K562 (cell line): ENCODE measurements at regions not wholly inside any gene's neighbourhood (a gene's known extent, or its start where the extent isn't known, plus 50 kb on each side); places are given as distances from the start of the nearest gene placed in this dataset.

Experiments used
- POLR2A ChIP-seq: fragments of 450-650 bp; conservative IDR thresholded peaks from 2 replicates; pipeline ENCODE4 v1.6.1; 2016
- U2AF2 ChIP-seq: fragments of 200-400 bp; formaldehyde crosslinking; optimal IDR thresholded peaks from 2 replicates; pipeline ENCODE3; 2017; ENCODE audit warnings: low read depth, mild to moderate bottlenecking, low read length

DNA sequence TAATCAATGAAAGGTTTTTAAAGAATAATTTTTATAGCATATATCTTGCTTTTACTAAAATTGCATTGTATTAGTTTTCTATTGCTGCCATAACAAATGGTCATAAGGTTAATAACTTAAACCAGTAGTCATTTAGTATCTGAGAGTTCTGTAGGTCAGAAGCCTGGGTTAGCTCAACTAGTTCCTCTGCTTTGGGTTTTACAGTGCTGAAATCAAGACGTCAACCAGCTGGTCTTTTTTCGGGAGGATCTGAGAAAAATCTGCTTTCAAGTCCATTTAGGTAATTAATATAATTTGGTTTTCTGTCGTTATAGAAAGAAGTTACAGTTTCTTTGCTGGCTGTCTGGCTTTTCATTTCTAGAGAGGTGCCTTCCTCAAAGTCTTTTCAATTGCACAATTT is 577.7 kb downstream of the MRPL39 start:
- TF ChIP-seq U2AF2: no peak
- TF ChIP-seq POLR2A: no peak
